ENCODE measurements at regions not wholly inside any gene's neighbourhood (a gene's known extent, or its start where the extent isn't known, plus 50 kb on each side); places are given as distances from the start of the nearest gene placed in this dataset.

GRCh38 chrX:20789103-20789502 lies 522.4 kb upstream of the RPS6KA3 start:
- no peak overlapping the region for H3K9ac ChIP-seq (ENCODE audit: low read length)
- H3K4me1 ChIP-seq (ENCODE audit: low read length): no peaks in the 10 kb centered on the region
- H3K27me3 ChIP-seq (ENCODE audit: low read depth, low read length): no peaks in the 10 kb centered on the region
- no peak overlapping the region for H3K27ac ChIP-seq (ENCODE audit: low read length)
- no peaks in the 10 kb centered on the region for H3K79me2 ChIP-seq (ENCODE audit: low read length)
- H3K4me2 ChIP-seq (ENCODE audit: low read length): no peak overlapping the region
- H3K36me3 ChIP-seq (replicated peaks; ENCODE audit: low read depth, low read length): no peaks in the 10 kb centered on the region
- H4K20me1 ChIP-seq (ENCODE audit: insufficient read depth, low read length): no peaks in the 10 kb centered on the region
- H3K4me3 ChIP-seq (ENCODE audit: low read length): no peak overlapping the region
- no peak for TF ChIP-seq EZH2phosphoT487 (IDR thresholded peaks at IDR 0.05; ENCODE audit: low read depth)
- TF ChIP-seq CTCF (IDR thresholded peaks at IDR 0.05; ENCODE audit: low read depth, low read length): no peak
- H2AFZ ChIP-seq (ENCODE audit: low read depth, low read length): no peak overlapping the region
- no peaks in the 10 kb centered on the region for H3K9me3 ChIP-seq (ENCODE audit: insufficient read depth, low read length)

DNA sequence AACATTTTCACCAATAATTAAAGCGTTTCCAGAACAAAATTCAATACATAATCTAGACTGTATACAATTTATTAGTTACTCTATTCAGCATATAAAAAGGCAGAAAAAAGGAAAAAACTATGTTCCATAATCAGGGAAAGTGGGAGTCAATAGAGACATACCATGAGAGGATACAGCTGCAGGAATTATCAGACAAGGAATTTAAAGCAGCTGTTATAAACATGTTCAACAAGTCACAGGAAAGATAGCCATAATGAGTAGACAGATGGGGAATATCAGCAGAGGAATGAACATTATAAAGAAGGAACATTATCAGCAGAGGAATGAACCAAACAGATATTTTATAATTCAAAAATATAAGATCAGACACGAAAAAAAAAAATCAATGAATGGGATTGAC lies 500.6 kb upstream of the RPS6KA3 start:
- Histone ChIP-seq H3K79me2 (ENCODE audit: low read length) (no peaks in the 10 kb centered on the region), H2AFZ (ENCODE audit: low read depth, low read length) (no peak overlapping the region), H3K4me3 (ENCODE audit: low read length) (no peak overlapping the region), H3K9me3 (ENCODE audit: insufficient read depth, low read length) (no peaks in the 10 kb centered on the region), H3K27me3 (ENCODE audit: low read depth, low read length) (no peaks in the 10 kb centered on the region), H3K9ac (ENCODE audit: low read length) (no peak overlapping the region), H3K4me2 (ENCODE audit: low read length) (no peak overlapping the region), H3K36me3 (replicated peaks; ENCODE audit: low read depth, low read length) (no peaks in the 10 kb centered on the region), H4K20me1 (ENCODE audit: insufficient read depth, low read length) (no peaks in the 10 kb centered on the region), H3K4me1 (ENCODE audit: low read length) (no peaks in the 10 kb centered on the region), H3K27ac (ENCODE audit: low read length) (no peak overlapping the region)
- TF ChIP-seq EZH2phosphoT487 (IDR thresholded peaks at IDR 0.05; ENCODE audit: low read depth) (no peak), CTCF (IDR thresholded peaks at IDR 0.05; ENCODE audit: low read depth, low read length) (no peak)

GRCh38 chrX:20756585-20756984 lies 489.9 kb upstream of the RPS6KA3 start:
- H3K9me3 ChIP-seq (ENCODE audit: insufficient read depth, low read length): no peaks in the 10 kb centered on the region
- TF ChIP-seq CTCF (IDR thresholded peaks at IDR 0.05; ENCODE audit: low read depth, low read length) (no peak), EZH2phosphoT487 (IDR thresholded peaks at IDR 0.05; ENCODE audit: low read depth) (no peak)
- no peaks in the 10 kb centered on the region for H4K20me1 ChIP-seq (ENCODE audit: insufficient read depth, low read length)
- no peak overlapping the region for H3K9ac ChIP-seq (ENCODE audit: low read length)
- H3K36me3 ChIP-seq (replicated peaks; ENCODE audit: low read depth, low read length): no peaks in the 10 kb centered on the region
- no peaks in the 10 kb centered on the region for H3K4me1 ChIP-seq (ENCODE audit: low read length)
- no peak overlapping the region for H3K27ac ChIP-seq (ENCODE audit: low read length)
- no peak overlapping the region for H3K4me2 ChIP-seq (ENCODE audit: low read length)
- H3K4me3 ChIP-seq (ENCODE audit: low read length): no peak overlapping the region
- H2AFZ ChIP-seq (ENCODE audit: low read depth, low read length): no peak overlapping the region
- no peaks in the 10 kb centered on the region for H3K27me3 ChIP-seq (ENCODE audit: low read depth, low read length)
- H3K79me2 ChIP-seq (ENCODE audit: low read length): no peaks in the 10 kb centered on the region

DNA sequence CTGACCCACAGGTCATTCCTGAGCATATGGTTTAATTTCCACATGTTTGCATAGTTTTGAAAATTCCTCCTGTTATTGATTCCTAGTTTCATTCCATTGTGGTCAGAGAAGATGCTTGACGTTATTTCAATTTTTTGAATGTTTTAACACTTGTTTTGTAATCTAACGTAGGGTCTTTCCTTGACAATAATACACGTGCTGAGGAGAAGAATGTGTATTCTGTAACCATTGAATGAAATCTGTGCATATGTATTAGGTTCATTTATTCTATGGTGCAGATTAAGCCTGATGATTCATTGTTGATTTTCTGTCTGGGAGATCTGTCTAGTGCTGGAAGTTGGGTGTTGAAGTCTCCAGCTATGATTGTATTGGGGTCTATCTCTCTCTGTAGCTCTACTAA lies 486.4 kb upstream of the RPS6KA3 start:
- H3K27me3 ChIP-seq (ENCODE audit: low read depth, low read length): no peaks in the 10 kb centered on the region
- H3K9me3 ChIP-seq (ENCODE audit: insufficient read depth, low read length): no peaks in the 10 kb centered on the region
- H3K79me2 ChIP-seq (ENCODE audit: low read length): no peaks in the 10 kb centered on the region
- no peak overlapping the region for H3K4me2 ChIP-seq (ENCODE audit: low read length)
- H3K4me1 ChIP-seq (ENCODE audit: low read length): no peaks in the 10 kb centered on the region
- H2AFZ ChIP-seq (ENCODE audit: low read depth, low read length): no peak overlapping the region
- no peak overlapping the region for H3K9ac ChIP-seq (ENCODE audit: low read length)
- no peaks in the 10 kb centered on the region for H3K36me3 ChIP-seq (replicated peaks; ENCODE audit: low read depth, low read length)
- H3K27ac ChIP-seq (ENCODE audit: low read length): no peak overlapping the region
- no peak overlapping the region for H3K4me3 ChIP-seq (ENCODE audit: low read length)
- TF ChIP-seq EZH2phosphoT487 (IDR thresholded peaks at IDR 0.05; ENCODE audit: low read depth) (no peak), CTCF (IDR thresholded peaks at IDR 0.05; ENCODE audit: low read depth, low read length) (no peak)
- H4K20me1 ChIP-seq (ENCODE audit: insufficient read depth, low read length): no peaks in the 10 kb centered on the region
